Right atrium auricular region (tissue), 2 donors: ENCODE measurements at regions not wholly inside any gene's neighbourhood (a gene's known extent, or its start where the extent isn't known, plus 50 kb on each side); places are given as distances from the start of the nearest gene placed in this dataset.

Experiments
- DNase-seq: peaks from one replicate; pipeline ENCODE4 v3.0.0-alpha.2; 2019; ENCODE audit warnings: low spot score
- H3K27ac ChIP-seq, 2 donors: fragments of 200-600 bp; sonication (generic); 1 replicate in 1 of 2; 2 replicates in 1 of 2; pipeline ENCODE4 v1.5.1; 2016 to 2019
- H3K27me3 ChIP-seq, 2 donors: fragments of 200-600 bp; sonication (generic); one replicate each; pipeline versions ENCODE4 v1.5.1 to v1.6.0; 2017 to 2019
- H3K36me3 ChIP-seq: fragments of 200-600 bp; sonication (generic); one replicate; pipeline ENCODE4 v1.5.1; 2016
- H3K4me1 ChIP-seq, 2 donors: fragments of 200-600 bp; sonication (generic); one replicate each; pipeline versions ENCODE4 v1.5.1 to v1.6.0; 2017 to 2019
- H3K4me3 ChIP-seq, 2 donors: fragments of 200-600 bp; sonication (generic); 1 replicate in 1 of 2; 2 replicates in 1 of 2; pipeline ENCODE4 v1.5.1; 2017 to 2019; ENCODE audit warnings: mild to moderate bottlenecking in 1 of 2, moderate library complexity in 1 of 2
- H3K9me3 ChIP-seq, 2 donors: fragments of 200-600 bp; sonication (generic); one replicate each; pipeline ENCODE4 v1.5.1; 2019
- CTCF ChIP-seq, 2 donors: fragments of 200-600 bp; sonication (generic); IDR thresholded peaks; one replicate each; pipeline ENCODE4 v1.5.1; 2019; ENCODE audit warnings: antibody characterized with exemption in 2 of 2

GRCh38 chr11:109247071-109247470, 174.9 kb upstream of the C11orf87 start:
- no peak for DNase-seq
- Histone ChIP-seq H3K4me3 (no peak overlapping the region), H3K36me3 (no peaks in the 10 kb centered on the region), H3K27me3 (no peaks in the 10 kb centered on the region), H3K9me3 (no peaks in the 10 kb centered on the region), H3K4me1 (no peaks in the 10 kb centered on the region), H3K27ac (no peak overlapping the region)
- no peak for TF ChIP-seq CTCF (IDR thresholded peaks at IDR 0.05)

DNA sequence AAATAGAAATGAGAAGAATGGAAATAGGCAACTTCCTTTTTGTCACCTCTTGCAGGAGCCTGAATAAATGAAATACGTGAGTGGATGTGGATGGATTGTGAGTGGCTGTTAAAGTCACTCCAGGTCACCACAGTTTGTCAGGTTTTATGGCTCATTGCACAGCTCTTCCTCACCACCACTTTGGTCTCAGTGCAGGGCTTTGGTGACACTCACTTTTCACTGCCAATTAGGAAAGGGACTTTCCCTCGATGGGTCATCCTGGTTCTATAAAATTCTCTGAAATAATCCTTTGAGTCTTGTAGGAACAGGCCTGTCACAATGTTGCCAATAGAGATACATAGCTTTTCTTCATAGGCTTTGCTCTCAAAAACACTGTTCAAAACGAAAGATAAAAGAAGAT, 172.4 kb upstream of the C11orf87 start:
- H3K27ac ChIP-seq, result no peak overlapping the region
- no peaks in the 10 kb centered on the region for H3K36me3 ChIP-seq
- no peaks in the 10 kb centered on the region for H3K9me3 ChIP-seq
- no peak for DNase-seq
- H3K27me3 ChIP-seq, result no peaks in the 10 kb centered on the region
- no peak overlapping the region for H3K4me3 ChIP-seq
- no peak for TF ChIP-seq CTCF (IDR thresholded peaks at IDR 0.05)
- H3K4me1 ChIP-seq, result no peaks in the 10 kb centered on the region

DNA sequence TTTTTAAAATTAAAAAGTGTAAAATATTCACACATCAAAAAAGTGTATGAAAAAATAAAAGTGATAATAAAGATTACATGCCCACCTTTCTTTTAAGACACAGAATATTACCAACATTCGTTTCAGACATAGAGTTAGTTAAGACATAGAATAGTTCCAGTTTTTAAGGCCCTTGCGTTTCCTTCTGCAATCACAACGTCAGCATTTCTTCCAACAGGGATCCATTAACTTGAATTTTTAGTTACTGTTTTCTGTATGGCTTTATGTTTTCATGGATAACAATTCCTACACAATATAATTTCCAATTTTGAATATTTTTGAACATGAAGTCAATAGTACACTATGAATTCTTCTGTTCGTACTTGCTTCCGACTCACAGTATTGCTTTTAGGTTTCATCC, 170.8 kb upstream of the C11orf87 start:
- Histone ChIP-seq H3K27me3 (no peaks in the 10 kb centered on the region), H3K36me3 (no peaks in the 10 kb centered on the region), H3K27ac (no peak overlapping the region), H3K9me3 (no peaks in the 10 kb centered on the region), H3K4me1 (no peaks in the 10 kb centered on the region), H3K4me3 (no peak overlapping the region)
- DNase-seq, result no peak
- TF ChIP-seq CTCF (IDR thresholded peaks at IDR 0.05), result no peak

- DNase-seq, result no peak
- TF ChIP-seq CTCF (IDR thresholded peaks at IDR 0.05), result no peak
- no peaks in the 10 kb centered on the region for H3K4me1 ChIP-seq
- H3K27ac ChIP-seq, result no peak overlapping the region
- H3K4me3 ChIP-seq, result no peak overlapping the region
- no peaks in the 10 kb centered on the region for H3K36me3 ChIP-seq
- peaks cover 0 to 20% of the 10 kb centered on the region in 2 donors for H3K9me3 ChIP-seq
- no peaks in the 10 kb centered on the region for H3K27me3 ChIP-seq
Observed at GRCh38 chr11:109264128-109264527, 157.9 kb upstream of the C11orf87 start.

DNA sequence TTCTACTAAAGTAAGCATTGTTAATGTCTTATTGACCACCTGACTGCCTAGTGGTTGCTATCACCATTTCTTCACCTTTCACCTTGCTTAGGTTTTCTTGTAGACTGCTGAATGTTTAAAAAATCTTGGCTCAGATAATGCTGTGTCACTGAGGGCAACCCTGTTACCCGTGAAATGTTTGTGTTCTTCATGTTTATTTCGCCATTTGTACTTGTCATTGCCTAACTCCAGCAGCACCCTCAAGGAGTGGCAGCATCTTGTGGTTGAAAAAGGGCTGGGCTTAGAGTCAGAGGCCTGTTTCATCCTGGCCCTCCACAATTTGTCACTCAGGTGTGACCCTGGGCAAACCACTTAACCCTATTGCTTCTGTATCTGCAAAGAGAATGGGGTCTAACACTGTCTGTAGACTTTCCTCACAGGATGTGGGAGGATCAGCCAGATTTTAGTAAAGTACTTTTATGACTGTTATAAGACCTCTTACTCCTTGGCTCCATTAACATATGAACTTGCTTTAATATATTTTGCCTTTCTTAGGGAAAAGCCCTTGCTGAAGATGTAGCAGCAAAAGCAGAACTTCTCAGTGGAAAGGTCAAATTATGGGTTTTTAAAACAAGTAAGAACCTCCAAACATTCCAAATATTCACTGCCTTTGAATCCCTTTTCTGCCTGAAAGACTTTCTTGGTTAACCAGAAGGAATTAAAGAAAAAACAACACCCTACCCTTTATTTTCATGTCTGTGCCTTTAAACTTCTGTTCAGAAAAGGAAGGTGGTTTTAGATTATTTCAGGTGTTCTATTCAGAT, 154.5 kb upstream of the C11orf87 start:
- no peaks in the 10 kb centered on the region for H3K36me3 ChIP-seq
- no peaks in the 10 kb centered on the region for H3K27me3 ChIP-seq
- no peaks in the 10 kb centered on the region for H3K4me1 ChIP-seq
- no peak overlapping the region for H3K27ac ChIP-seq
- no peak for DNase-seq
- H3K9me3 ChIP-seq, result peaks cover 0 to 12% of the 10 kb centered on the region in 2 donors
- TF ChIP-seq CTCF (IDR thresholded peaks at IDR 0.05), result no peak
- no peak overlapping the region for H3K4me3 ChIP-seq

DNA sequence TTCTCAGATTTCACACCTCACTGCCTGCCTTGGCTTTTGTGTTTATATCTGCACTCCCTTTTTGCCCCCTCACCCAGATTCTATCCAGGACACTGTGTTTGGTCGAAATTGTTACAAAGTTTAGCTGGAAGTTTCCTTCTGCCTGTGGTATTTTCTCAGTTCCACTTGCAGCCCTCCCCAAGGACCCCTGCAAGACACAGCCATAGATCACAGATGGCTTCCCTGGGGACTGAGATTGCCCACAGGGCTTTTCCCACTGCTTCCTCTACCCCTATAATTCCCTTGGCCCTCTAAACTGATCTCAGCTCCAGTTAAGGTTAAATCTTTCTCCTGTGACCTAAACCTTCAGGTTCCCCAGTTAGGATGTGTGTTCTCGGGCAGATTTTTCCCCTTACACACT, 146.1 kb upstream of the C11orf87 start:
- H3K27ac ChIP-seq, result no peak overlapping the region
- H3K27me3 ChIP-seq, result no peaks in the 10 kb centered on the region
- no peaks in the 10 kb centered on the region for H3K4me1 ChIP-seq
- H3K4me3 ChIP-seq, result no peak overlapping the region
- peaks cover 0 to 10% of the 10 kb centered on the region in 2 donors for H3K9me3 ChIP-seq
- TF ChIP-seq CTCF (IDR thresholded peaks at IDR 0.05), result no peak
- no peak for DNase-seq
- H3K36me3 ChIP-seq, result no peaks in the 10 kb centered on the region
